NCI-H1930 (cell line): ENCODE measurements at regions not wholly inside any gene's neighbourhood (a gene's known extent, or its start where the extent isn't known, plus 50 kb on each side); places are given as distances from the start of the nearest gene placed in this dataset.

ENCODE experiments used
- DNase-seq, 2 experiments: peaks; one replicate each; lab custom pipeline; 2025; lab: John Stamatoyannopoulos, UW

GRCh38 chr2:118510807-118511206, 336.6 kb downstream of the EN1 start:
- DNase-seq = no peak

- no peak for DNase-seq
Observed at GRCh38 chr2:118509319-118510004, 338.0 kb downstream of the EN1 start.

GRCh38 chr2:118508282-118508681, 339.2 kb downstream of the EN1 start:
- DNase-seq = no peak

- DNase-seq = no peak
Observed at GRCh38 chr2:118505436-118505835, 342.0 kb downstream of the EN1 start.

- DNase-seq = no peak
Observed at GRCh38 chr2:118502106-118502505, 345.3 kb downstream of the EN1 start.

DNA sequence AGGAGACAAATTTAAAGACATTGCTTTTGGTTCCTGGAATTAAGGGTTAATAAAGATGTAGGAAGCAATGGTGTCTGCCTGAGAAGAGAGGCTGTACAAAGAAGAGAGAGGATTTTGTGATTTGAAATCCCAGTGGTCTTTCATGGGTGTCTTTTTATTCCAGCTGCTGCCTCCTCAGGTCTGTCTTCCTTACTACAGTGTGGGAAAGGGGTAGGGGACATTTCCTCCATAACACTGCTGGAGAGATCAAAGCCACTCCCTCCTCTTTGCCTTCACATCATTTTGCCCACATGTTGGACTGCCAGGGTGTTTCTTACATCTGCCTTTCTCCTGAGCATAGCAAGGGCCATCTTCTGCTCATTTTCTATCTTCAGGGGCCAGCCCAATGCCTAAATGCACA, 348.5 kb downstream of the EN1 start:
- DNase-seq = no peak

DNA sequence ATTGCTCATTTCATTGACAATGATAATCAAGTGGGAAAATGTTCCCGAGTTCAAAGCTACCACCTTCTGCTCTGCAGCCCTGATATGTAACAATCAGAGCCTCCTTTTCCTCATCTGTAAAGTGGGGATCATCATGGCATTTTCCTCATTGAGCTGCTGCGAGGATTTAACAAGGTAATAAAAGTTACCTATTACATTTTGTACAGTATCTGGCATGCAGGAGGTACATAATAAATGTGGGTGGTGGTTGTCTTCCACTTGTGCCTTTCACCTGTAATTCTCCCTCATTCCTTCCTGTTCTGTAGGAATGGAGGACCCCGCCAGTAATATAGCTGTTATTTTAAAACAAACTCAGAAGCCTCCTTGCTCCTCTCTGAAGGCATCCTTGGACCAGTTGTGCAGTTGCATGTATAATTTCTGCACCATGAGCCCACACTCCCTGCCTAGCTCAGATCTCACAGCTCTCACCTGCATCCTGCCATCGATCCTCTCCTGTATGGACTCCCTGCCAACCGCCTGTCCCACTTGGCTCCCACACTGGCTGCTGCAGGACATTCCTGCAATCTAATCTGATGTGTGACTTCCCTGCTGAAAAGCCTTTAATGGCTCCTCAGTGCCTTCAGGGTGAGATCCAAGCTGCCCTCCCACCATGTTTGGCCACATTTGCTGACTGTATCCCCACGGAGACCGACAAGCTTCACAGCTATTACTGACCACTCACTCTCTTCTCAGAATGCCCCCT, 350.4 kb downstream of the EN1 start:
- DNase-seq = no peak

GRCh38 chr2:118496467-118496866, 351.0 kb downstream of the EN1 start:
- no peak for DNase-seq

DNA sequence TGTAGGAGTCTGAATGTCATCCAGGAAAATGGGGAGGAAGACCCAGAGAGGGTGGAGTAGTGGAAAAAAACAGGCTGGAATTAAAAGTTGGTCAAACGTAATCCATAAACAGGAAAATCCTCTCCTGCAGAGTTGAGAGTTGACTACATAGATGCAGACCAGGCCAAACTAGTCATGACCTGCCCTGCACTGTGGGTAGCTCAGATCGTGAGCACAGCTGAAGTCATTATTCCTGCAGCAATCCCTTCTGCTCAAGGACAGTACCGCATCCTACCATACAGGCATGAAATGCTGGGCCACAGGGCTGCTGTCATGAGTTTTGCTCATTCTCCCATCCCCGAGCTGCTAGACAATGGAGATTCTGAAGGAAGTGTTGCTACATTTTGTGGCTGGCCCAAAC, 352.2 kb downstream of the EN1 start:
- no peak for DNase-seq

DNA sequence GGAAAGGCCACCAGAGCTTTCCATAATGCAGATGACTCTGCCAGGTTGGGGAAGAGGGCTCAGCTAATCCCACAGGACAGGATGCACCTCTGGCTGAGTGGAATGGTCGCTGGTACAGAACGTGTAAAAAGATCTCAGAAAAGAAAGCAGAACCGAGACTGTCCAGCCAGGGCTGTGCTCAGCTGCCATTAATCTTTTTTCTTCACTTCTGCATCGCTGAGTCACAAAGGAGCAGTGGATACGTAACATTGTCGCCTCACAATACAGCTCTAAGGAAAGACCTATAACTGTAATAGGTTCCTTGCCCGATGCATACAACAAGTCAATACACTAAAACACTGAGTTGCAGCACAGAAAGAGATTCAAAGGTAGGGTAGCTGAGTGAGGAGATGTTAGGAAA, 354.2 kb downstream of the EN1 start:
- no peak for DNase-seq

DNA sequence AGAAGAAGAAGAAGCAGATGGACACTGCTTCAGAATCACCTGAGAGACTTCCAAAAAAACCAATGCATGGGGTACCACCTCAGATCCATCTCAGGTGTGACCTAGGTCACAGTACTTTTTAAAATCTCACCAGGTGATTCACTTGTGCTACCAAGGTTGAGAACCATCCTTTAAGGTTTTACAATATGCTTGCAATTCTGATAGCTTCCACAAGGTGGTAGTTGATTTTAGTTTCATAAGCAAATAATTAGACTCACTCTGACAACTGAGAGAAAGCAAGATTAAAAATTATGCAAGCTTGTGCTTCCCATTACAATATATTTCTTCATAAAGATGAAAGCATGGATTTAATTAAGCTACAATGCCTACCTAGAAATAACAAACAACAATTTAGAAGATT, 355.1 kb downstream of the EN1 start:
- no peak for DNase-seq

DNA sequence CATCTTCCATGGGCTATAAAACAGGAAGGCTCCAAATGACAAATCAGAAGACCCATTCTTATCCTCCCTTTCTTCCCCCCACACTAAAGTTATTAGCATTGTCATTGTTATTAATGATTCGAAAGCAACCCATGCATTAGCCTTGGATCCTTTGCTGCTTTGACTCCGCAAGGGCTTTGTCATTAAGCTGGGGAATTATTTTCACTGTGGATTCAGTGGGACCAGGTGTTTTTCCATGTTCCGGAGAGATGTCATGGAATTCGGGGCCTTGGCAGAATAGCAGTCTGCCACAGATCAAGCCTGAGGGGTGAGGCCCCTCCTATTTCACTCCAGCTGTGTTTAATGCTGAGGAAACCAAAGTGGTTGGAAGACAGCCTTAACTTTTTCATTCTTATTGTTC, 357.1 kb downstream of the EN1 start:
- no peak for DNase-seq

GRCh38 chr2:118489712-118490299, 357.6 kb downstream of the EN1 start:
- no peak for DNase-seq

- DNase-seq = no peak
Observed at GRCh38 chr2:118481299-118481698, 366.1 kb downstream of the EN1 start.

DNA sequence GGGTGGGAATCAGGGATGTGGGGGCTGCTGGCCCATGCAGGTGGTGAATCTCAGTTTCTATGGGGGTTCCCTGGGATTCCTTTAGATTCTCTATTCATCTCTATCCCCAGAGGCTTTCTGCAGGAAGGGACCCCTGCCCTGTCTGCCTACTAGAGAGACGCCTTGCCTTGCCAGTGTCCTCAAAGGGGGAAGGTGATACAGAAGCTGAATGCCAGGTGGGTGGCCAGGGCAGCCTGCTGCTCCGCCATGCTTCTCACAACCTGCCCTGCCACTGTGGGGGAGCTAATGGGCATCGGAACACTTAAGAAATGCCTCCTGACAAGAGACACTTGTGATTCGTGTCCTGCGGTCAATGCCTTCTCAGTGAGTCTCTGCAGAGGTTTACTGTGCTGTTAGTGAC, 368.4 kb downstream of the EN1 start:
- no peak for DNase-seq

- DNase-seq = no peak
Observed at GRCh38 chr2:118477111-118477862, 370.2 kb downstream of the EN1 start.

- no peak for DNase-seq
Observed at GRCh38 chr2:118475622-118476205, 371.7 kb downstream of the EN1 start.

DNA sequence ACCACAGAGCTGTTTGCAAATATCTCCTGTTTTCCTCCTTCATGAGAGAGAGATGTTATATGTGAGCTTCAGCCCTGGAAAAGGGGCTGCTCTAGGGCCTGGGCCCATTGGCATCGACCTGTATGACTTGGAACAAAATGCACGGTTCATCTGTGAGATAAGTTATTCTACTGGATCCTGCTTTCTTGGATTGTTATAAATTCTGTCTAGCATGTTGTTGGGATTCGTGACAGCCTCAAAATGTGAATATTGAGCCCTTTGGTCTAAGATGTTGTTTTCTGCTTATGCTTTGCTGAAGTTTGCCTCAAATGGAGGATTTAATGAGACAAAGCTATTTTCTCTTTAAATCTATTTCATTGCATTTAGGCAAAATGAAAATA, 372.9 kb downstream of the EN1 start:
- DNase-seq = no peak

GRCh38 chr2:118473846-118474540, 373.5 kb downstream of the EN1 start:
- DNase-seq = peak in 1 of 2 experiments; percentile 7

GRCh38 chr2:118473241-118473640, 374.2 kb downstream of the EN1 start:
- no peak for DNase-seq

GRCh38 chr2:118470297-118470696, 377.2 kb downstream of the EN1 start:
- DNase-seq = no peak

DNA sequence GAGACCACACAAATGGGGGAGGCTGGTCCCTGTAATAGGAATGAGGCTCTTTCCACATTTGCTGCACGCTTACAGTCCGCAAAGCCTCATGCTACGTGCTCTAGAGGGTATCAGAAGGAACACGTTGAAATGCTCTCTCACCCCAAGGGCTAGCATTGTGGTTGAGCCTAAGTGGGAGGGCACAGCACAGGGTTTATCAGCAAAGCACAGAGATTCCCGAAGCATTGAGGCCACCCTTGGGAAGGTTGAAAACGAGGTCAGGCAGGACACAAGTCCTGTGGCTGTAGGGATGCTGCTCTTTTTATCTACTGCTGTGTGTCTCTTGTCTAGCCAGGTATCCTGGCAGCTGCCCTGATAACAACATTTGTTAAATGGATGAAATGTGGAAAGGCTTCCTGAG, 378.3 kb downstream of the EN1 start:
- DNase-seq = no peak
